Mammary epithelial cell (primary cell): ENCODE measurements at regions not wholly inside any gene's neighbourhood (a gene's known extent, or its start where the extent isn't known, plus 50 kb on each side); places are given as distances from the start of the nearest gene placed in this dataset.

Experiments used
- CTCF ChIP-seq, 2 donors: IDR thresholded peaks in 1 of 2; conservative IDR thresholded peaks in 1 of 2; 2 replicates each; pipeline ENCODE4 v1.5.1; 2011 to 2012; ENCODE audit warnings: inconsistent platforms in 2 of 2, low read length in 2 of 2, mild to moderate bottlenecking in 2 of 2, control low read depth in 1 of 2, low read depth in 1 of 2; ENCODE audit not compliant: insufficient read depth in 1 of 2; ENCODE audit errors: extremely low read depth in 1 of 2
- EZH2 ChIP-seq: IDR thresholded peaks from 2 replicates; pipeline ENCODE4 v1.6.1; 2012; ENCODE audit warnings: low read length, inconsistent platforms, borderline replicate concordance

GRCh38 chr3:127425505-127426443, 137.9 kb upstream of the PRR20G start:
- TF ChIP-seq CTCF (conservative IDR thresholded peaks at IDR 0.05 in 1 of 2, IDR thresholded peaks at IDR 0.05 in 1 of 2; ENCODE audit: extremely low read depth in 1 of 2, insufficient read depth in 1 of 2, low read depth in 1 of 2, low read length in 2 of 2) (no peak), EZH2 (no peak)
